SK-N-SH (cell line): ENCODE measurements at regions not wholly inside any gene's neighbourhood (a gene's known extent, or its start where the extent isn't known, plus 50 kb on each side); places are given as distances from the start of the nearest gene placed in this dataset.

Source experiments
- CTCF ChIA-PET: fragments of 300-600, 350-600 bp; formaldehyde crosslinking; extraction: SDS; loops from one replicate; lab custom pipeline; 2021; lab: Yijun Ruan, JAX
- POLR2A ChIA-PET: fragments of 350-600 bp; sonication (Branson Sonifier 250); formaldehyde crosslinking; extraction: SDS; loops from one replicate; lab custom pipeline; 2020; ENCODE audit warnings: antibody characterized with exemption, inconsistent platforms; lab: Yijun Ruan, JAX
- DNase-seq: peaks from one replicate; pipeline ENCODE4 v3.0.0; 2012
- H2AFZ ChIP-seq: fragments of 200-600 bp; sonication (generic); 2 replicates; pipeline ENCODE4 v1.8.1; 2016; ENCODE audit warnings: antibody characterized with exemption, mild to moderate bottlenecking, low read depth
- H3F3A ChIP-seq: fragments of 200-600 bp; sonication (generic); replicated peaks from 2 replicates; pipeline ENCODE3; 2016; ENCODE audit warnings: antibody characterized with exemption, mild to moderate bottlenecking; ENCODE audit not compliant: insufficient read depth
- H3K27ac ChIP-seq, 2 experiments: fragments of 200-500 bp in 1 of 2; fragments of 200-600 bp in 1 of 2; sonication (Bioruptor generic) in 1 of 2; sonication (generic), shearing (Covaris generic) in 1 of 2; 2 replicates each; pipeline versions ENCODE4 v1.5.1 to v1.6.1; 2014 to 2016; ENCODE audit warnings: low read depth in 2 of 2, inconsistent platforms in 1 of 2, low read length in 1 of 2, mild to moderate bottlenecking in 1 of 2, mixed read lengths in 1 of 2
- H3K27me3 ChIP-seq: fragments of 200-600 bp; sonication (generic), shearing (Covaris generic); 2 replicates; pipeline ENCODE4 v1.6.1; 2016; ENCODE audit warnings: mixed run types; ENCODE audit not compliant: insufficient read depth
- H3K36me3 ChIP-seq, 2 experiments: fragments of 200-500 bp in 1 of 2; fragments of 200-600 bp in 1 of 2; sonication (Bioruptor generic) in 1 of 2; sonication (generic) in 1 of 2; replicated peaks in 1 of 2; 2 replicates each; pipeline versions ENCODE3 to v1.5.1; 2014 to 2016; ENCODE audit warnings: low read length in 1 of 2, mild to moderate bottlenecking in 1 of 2; ENCODE audit not compliant: insufficient read depth in 2 of 2, control insufficient read depth in 1 of 2
- H3K4me1 ChIP-seq, 2 experiments: fragments of 200-500 bp in 1 of 2; fragments of 200-600 bp in 1 of 2; sonication (Bioruptor generic) in 1 of 2; sonication (generic), shearing (Covaris generic) in 1 of 2; 2 replicates each; pipeline versions ENCODE4 v1.5.1 to v1.6.1; 2014 to 2016; ENCODE audit warnings: low read depth in 1 of 2, low read length in 1 of 2, mixed run types in 1 of 2; ENCODE audit not compliant: insufficient read depth in 2 of 2, control insufficient read depth in 1 of 2
- H3K4me2 ChIP-seq: fragments of 200-600 bp; sonication (generic), shearing (Covaris generic); 2 replicates; pipeline ENCODE4 v1.6.1; 2017; ENCODE audit warnings: mixed run types
- H3K4me3 ChIP-seq, 2 experiments: fragments of 200-500 bp in 1 of 2; fragments of 200-600 bp in 1 of 2; sonication (Bioruptor generic) in 1 of 2; sonication (generic), shearing (Covaris generic) in 1 of 2; 2 replicates each; pipeline versions ENCODE4 v1.5.1 to v1.8.1; 2014 to 2016; ENCODE audit warnings: low read depth in 2 of 2, inconsistent platforms in 1 of 2, low read length in 1 of 2, mild to moderate bottlenecking in 1 of 2, mixed read lengths in 1 of 2, moderate library complexity in 1 of 2
- H3K79me2 ChIP-seq: fragments of 200-600 bp; sonication (generic); 2 replicates; pipeline ENCODE4 v1.8.1; 2017; ENCODE audit warnings: mild to moderate bottlenecking; ENCODE audit not compliant: insufficient read depth
- H3K9ac ChIP-seq: fragments of 200-600 bp; sonication (generic); 2 replicates; pipeline ENCODE4 v1.6.1; 2017; ENCODE audit warnings: mixed run types
- H3K9me2 ChIP-seq: fragments of 200-600 bp; sonication (generic); 2 replicates; pipeline ENCODE4 v1.6.1; 2017; ENCODE audit warnings: mixed run types
- H3K9me3 ChIP-seq: fragments of 200-600 bp; sonication (generic); 2 replicates; pipeline ENCODE4 v1.6.1; 2017; ENCODE audit warnings: mixed run types, mild to moderate bottlenecking, moderate library complexity
- H4K20me1 ChIP-seq: fragments of 200-600 bp; sonication (generic); 2 replicates; pipeline ENCODE4 v1.6.1; 2017; ENCODE audit warnings: mild to moderate bottlenecking, mixed run types; ENCODE audit not compliant: insufficient read depth
- CHD2 ChIP-seq: fragments of 150-350 bp; IDR thresholded peaks from 2 replicates; pipeline ENCODE4 v1.6.1; 2018; ENCODE audit warnings: low read length; ENCODE audit not compliant: partially characterized antibody
- FOSL2 ChIP-seq: IDR thresholded peaks from 2 replicates; pipeline ENCODE4 v1.4.0; 2012; ENCODE audit warnings: low read depth, mild to moderate bottlenecking, moderate library complexity, borderline replicate concordance
- FOXM1 ChIP-seq: IDR thresholded peaks from 2 replicates; pipeline ENCODE4 v1.4.0; 2012; ENCODE audit warnings: low read depth, mild to moderate bottlenecking
- GABPA ChIP-seq: IDR thresholded peaks from 2 replicates; pipeline ENCODE4 v1.4.0; 2012; ENCODE audit warnings: low read depth, mild to moderate bottlenecking
- GATA2 ChIP-seq: sonication (generic); formaldehyde crosslinking; IDR thresholded peaks from 2 replicates; pipeline ENCODE4 v1.5.0; 2020; ENCODE audit warnings: mild to moderate bottlenecking, missing genetic modification reagents
- JUND ChIP-seq: IDR thresholded peaks from 2 replicates; pipeline ENCODE4 v1.4.0; 2012
- MEF2A ChIP-seq: IDR thresholded peaks from 2 replicates; pipeline ENCODE4 v1.4.0; 2012; ENCODE audit warnings: low read depth, borderline replicate concordance
- NFIC ChIP-seq: IDR thresholded peaks from 2 replicates; pipeline ENCODE4 v1.4.0; 2012; ENCODE audit warnings: borderline replicate concordance
- NRF1 ChIP-seq: IDR thresholded peaks from 2 replicates; pipeline ENCODE4 v1.6.1; 2012; ENCODE audit warnings: low read depth, mild to moderate bottlenecking, low read length
- POLR2AphosphoS5 ChIP-seq: IDR thresholded peaks from 2 replicates; pipeline ENCODE4 v1.6.1; 2012; ENCODE audit warnings: low read depth, low read length
- RAD21 ChIP-seq: IDR thresholded peaks from 2 replicates; pipeline ENCODE4 v1.6.1; 2012; ENCODE audit warnings: mild to moderate bottlenecking, low read length
- RFX5 ChIP-seq: IDR thresholded peaks from 2 replicates; pipeline ENCODE4 v1.6.1; 2012; ENCODE audit warnings: mild to moderate bottlenecking, improper control_type of control experiment, low read length
- SIN3A ChIP-seq: IDR thresholded peaks from 2 replicates; pipeline ENCODE4 v1.6.1; 2012; ENCODE audit warnings: low read depth, mild to moderate bottlenecking, low read length, moderate library complexity, borderline replicate concordance
- SMC3 ChIP-seq: IDR thresholded peaks from 2 replicates; pipeline ENCODE4 v1.6.1; 2012; ENCODE audit warnings: low read depth, low read length, improper control_type of control experiment
- YY1 ChIP-seq: IDR thresholded peaks from 2 replicates; pipeline ENCODE4 v1.4.0; 2012; ENCODE audit warnings: low read depth, mild to moderate bottlenecking
- TF ChIP-seq, protein P1 (sequence below): IDR thresholded peaks from 2 replicates; pipeline ENCODE4 v1.4.0; 2012; ENCODE audit warnings: low read depth, borderline replicate concordance
- TF ChIP-seq, protein P2 (sequence below): fragments of 200-600 bp; sonication (generic); IDR thresholded peaks from 2 replicates; pipeline ENCODE4 v1.6.1; 2017; ENCODE audit warnings: antibody characterized with exemption, mild to moderate bottlenecking, moderate library complexity
- TF ChIP-seq, protein P3 (sequence below): fragments of 150-350 bp; IDR thresholded peaks from 2 replicates; pipeline ENCODE4 v1.6.1; 2017; ENCODE audit warnings: antibody characterized with exemption, low read length, low read depth, borderline replicate concordance
- TF ChIP-seq, protein P4 (sequence below): IDR thresholded peaks from 2 replicates; pipeline ENCODE4 v1.6.1; 2012; ENCODE audit warnings: mild to moderate bottlenecking, low read depth, low read length, moderate library complexity
- TF ChIP-seq, protein P5 (sequence below): IDR thresholded peaks from 2 replicates; pipeline ENCODE4 v1.4.0; 2012; ENCODE audit warnings: low read depth, borderline replicate concordance

DNA sequence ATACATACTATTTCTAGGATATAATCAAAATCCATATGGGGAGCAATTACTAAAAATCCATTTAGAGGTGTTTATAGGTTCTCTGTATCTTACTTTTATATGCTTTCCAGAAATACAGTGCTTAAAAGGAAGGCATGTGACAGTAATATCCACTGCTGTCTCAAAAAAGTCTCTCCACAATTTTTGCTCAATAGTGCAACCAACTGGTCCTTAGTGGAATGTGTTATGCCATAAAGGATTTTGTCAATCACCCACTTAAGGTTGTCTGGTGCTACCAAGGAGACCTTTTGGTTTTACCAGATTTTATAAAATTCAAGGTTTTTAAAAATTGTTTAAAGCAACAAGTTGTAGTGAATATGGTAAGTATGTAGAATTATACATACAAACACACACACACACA, 328.5 kb upstream of the DSEL start:
- H3F3A ChIP-seq, result no peaks in the 10 kb centered on the region
- no peak overlapping the region for H3K27ac ChIP-seq
- no peak overlapping the region for H2AFZ ChIP-seq
- H3K27me3 ChIP-seq, result no peaks in the 10 kb centered on the region
- H3K9me2 ChIP-seq, result no peaks in the 10 kb centered on the region
- H3K4me1 ChIP-seq, result no peaks in the 10 kb centered on the region
- no peak for DNase-seq
- ChIA-PET CTCF (no interaction called here), POLR2A (no interaction called here)
- no peaks in the 10 kb centered on the region for H4K20me1 ChIP-seq
- no peaks in the 10 kb centered on the region for H3K9me3 ChIP-seq
- no peaks in the 10 kb centered on the region for H3K79me2 ChIP-seq
- H3K36me3 ChIP-seq, result no peaks in the 10 kb centered on the region
- no peak overlapping the region for H3K9ac ChIP-seq
- H3K4me2 ChIP-seq, result no peak overlapping the region
- no peak overlapping the region for H3K4me3 ChIP-seq
- no peak for TF ChIP-seq FOXM1
- TF ChIP-seq, protein P1, sequence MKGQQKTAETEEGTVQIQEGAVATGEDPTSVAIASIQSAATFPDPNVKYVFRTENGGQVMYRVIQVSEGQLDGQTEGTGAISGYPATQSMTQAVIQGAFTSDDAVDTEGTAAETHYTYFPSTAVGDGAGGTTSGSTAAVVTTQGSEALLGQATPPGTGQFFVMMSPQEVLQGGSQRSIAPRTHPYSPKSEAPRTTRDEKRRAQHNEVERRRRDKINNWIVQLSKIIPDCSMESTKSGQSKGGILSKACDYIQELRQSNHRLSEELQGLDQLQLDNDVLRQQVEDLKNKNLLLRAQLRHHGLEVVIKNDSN, result no peak
- no peak for TF ChIP-seq YY1
- TF ChIP-seq FOSL2, result no peak
- TF ChIP-seq POLR2AphosphoS5, result no peak
- TF ChIP-seq RAD21, result peak; percentile 36
- TF ChIP-seq, protein P2, sequence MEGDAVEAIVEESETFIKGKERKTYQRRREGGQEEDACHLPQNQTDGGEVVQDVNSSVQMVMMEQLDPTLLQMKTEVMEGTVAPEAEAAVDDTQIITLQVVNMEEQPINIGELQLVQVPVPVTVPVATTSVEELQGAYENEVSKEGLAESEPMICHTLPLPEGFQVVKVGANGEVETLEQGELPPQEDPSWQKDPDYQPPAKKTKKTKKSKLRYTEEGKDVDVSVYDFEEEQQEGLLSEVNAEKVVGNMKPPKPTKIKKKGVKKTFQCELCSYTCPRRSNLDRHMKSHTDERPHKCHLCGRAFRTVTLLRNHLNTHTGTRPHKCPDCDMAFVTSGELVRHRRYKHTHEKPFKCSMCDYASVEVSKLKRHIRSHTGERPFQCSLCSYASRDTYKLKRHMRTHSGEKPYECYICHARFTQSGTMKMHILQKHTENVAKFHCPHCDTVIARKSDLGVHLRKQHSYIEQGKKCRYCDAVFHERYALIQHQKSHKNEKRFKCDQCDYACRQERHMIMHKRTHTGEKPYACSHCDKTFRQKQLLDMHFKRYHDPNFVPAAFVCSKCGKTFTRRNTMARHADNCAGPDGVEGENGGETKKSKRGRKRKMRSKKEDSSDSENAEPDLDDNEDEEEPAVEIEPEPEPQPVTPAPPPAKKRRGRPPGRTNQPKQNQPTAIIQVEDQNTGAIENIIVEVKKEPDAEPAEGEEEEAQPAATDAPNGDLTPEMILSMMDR, result peak; percentile 32; the same call in 1 of the 2 replicates
- no peak for TF ChIP-seq CHD2
- TF ChIP-seq SMC3, result 0 out of 2 replicates have a peak, but pooled peaks have one; percentile 14
- no peak for TF ChIP-seq JUND
- TF ChIP-seq, protein P3, sequence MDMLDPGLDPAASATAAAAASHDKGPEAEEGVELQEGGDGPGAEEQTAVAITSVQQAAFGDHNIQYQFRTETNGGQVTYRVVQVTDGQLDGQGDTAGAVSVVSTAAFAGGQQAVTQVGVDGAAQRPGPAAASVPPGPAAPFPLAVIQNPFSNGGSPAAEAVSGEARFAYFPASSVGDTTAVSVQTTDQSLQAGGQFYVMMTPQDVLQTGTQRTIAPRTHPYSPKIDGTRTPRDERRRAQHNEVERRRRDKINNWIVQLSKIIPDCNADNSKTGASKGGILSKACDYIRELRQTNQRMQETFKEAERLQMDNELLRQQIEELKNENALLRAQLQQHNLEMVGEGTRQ, result no peak
- TF ChIP-seq GATA2, result no peak
- TF ChIP-seq RFX5, result no peak
- TF ChIP-seq SIN3A, result no peak
- TF ChIP-seq, protein P4, sequence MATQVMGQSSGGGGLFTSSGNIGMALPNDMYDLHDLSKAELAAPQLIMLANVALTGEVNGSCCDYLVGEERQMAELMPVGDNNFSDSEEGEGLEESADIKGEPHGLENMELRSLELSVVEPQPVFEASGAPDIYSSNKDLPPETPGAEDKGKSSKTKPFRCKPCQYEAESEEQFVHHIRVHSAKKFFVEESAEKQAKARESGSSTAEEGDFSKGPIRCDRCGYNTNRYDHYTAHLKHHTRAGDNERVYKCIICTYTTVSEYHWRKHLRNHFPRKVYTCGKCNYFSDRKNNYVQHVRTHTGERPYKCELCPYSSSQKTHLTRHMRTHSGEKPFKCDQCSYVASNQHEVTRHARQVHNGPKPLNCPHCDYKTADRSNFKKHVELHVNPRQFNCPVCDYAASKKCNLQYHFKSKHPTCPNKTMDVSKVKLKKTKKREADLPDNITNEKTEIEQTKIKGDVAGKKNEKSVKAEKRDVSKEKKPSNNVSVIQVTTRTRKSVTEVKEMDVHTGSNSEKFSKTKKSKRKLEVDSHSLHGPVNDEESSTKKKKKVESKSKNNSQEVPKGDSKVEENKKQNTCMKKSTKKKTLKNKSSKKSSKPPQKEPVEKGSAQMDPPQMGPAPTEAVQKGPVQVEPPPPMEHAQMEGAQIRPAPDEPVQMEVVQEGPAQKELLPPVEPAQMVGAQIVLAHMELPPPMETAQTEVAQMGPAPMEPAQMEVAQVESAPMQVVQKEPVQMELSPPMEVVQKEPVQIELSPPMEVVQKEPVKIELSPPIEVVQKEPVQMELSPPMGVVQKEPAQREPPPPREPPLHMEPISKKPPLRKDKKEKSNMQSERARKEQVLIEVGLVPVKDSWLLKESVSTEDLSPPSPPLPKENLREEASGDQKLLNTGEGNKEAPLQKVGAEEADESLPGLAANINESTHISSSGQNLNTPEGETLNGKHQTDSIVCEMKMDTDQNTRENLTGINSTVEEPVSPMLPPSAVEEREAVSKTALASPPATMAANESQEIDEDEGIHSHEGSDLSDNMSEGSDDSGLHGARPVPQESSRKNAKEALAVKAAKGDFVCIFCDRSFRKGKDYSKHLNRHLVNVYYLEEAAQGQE, result no peak
- TF ChIP-seq GABPA, result no peak
- TF ChIP-seq, protein P5, sequence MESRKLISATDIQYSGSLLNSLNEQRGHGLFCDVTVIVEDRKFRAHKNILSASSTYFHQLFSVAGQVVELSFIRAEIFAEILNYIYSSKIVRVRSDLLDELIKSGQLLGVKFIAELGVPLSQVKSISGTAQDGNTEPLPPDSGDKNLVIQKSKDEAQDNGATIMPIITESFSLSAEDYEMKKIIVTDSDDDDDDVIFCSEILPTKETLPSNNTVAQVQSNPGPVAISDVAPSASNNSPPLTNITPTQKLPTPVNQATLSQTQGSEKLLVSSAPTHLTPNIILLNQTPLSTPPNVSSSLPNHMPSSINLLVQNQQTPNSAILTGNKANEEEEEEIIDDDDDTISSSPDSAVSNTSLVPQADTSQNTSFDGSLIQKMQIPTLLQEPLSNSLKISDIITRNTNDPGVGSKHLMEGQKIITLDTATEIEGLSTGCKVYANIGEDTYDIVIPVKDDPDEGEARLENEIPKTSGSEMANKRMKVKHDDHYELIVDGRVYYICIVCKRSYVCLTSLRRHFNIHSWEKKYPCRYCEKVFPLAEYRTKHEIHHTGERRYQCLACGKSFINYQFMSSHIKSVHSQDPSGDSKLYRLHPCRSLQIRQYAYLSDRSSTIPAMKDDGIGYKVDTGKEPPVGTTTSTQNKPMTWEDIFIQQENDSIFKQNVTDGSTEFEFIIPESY, result no peak
- no peak for TF ChIP-seq MEF2A
- TF ChIP-seq NRF1, result no peak
- TF ChIP-seq NFIC, result no peak
